HG02870 (cell line): ENCODE measurements at regions not wholly inside any gene's neighbourhood (a gene's known extent, or its start where the extent isn't known, plus 50 kb on each side); places are given as distances from the start of the nearest gene placed in this dataset.
"Not testable (repeated sequence)": the region's sequence is repeated elsewhere in the genome, so short reads cannot be mapped to it uniquely, and the experiment has no call there.

Experiments
- ATAC-seq: cut with Tn5 transposase; IDR thresholded peaks from one replicate; pipeline ENCODE4 v1.9.1; 2021; ENCODE audit warnings: mild to moderate bottlenecking, moderate library complexity; ENCODE audit not compliant: unreplicated experiment

DNA sequence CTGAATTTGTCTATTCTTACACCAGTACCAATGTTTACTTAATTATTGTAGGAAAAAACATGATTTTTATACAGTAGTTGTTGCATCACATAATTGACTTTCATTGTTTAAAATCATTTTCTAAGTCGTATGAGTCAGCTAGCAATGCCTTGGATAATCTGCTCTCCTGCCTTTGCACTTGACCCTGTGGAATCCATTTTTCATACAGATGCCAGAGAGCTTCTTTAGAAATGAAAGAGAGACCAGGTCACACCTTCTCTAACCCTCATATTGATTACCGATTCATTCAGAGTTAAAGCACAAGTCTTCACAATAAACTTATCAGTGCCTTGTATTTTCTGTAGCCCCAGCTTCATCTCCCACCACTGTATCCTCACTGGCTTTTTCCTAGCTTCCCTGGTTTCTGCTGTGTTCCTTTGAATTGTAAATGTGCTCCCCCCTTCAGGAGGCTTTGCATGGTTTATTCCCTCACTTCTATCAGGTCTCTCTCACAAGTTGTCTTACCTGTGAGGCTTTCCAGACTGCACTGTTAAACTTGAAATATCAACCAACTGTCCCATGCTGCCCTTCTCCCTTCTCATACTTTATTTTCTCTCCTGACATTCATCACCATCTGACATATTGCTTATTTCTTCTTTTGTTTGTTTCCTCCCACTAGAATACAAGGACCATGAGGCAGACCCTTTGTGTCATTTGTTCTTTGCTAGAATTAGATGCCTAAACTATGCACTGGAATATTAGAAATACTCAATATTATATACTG is 662.0 kb upstream of the GBE1 start:
- no peak for ATAC-seq

DNA sequence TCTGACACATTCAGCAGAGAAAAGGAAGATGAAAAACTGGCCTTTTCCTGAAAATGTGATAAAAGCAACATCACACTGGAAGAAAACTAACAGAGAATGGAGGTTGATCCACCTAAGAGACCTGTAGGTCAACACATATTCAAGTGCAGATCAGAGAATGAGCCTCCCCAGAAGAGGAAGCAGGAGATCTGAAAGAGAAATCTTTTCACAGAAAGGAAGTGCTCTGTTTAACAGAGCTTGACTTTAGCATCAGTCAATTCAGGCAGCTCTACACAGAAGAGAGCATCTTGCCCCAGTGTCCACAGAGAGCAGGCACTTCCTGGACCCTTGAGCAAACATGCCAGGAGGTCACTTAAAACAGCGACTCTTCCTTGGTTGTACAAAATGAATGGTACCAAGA is 655.4 kb upstream of the GBE1 start:
- no peak for ATAC-seq

DNA sequence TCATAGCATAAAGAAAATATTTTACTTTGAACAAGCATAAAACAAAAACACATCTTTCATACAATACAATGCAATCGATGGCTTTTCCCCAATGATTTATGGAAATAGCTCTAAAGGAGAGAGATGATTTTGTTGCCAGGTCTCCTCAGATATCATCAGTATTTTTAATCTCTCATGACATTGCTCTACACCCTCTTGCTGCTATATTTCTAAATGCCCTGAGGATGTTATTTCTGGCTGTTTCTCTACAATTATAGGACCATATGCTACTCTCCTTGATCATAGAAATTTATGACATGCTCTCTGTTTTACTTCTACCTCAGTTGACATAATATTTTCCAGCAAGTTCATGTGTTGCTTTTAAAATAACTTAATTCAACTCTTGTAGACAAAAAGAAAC is 654.9 kb upstream of the GBE1 start:
- ATAC-seq, result no peak

DNA sequence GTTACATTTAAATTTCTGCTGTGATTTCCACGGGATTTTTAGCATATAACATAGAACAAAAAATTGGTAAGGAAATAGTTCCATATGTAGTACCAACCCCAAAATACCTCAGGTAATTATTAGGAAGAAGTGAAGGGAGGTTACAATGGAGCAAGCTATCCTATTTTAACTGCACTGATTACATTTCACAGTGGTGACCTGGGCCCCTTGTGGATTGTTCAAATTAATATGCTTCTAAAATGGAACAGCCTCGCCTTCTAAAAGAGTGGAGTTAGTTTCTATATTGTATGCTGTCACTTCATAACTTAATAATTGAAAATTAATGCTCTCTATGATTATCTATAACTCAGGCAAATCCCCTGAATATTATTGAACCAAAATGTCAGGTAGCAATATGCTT is 651.7 kb upstream of the GBE1 start:
- ATAC-seq, result no peak

- ATAC-seq, result no peak
These were observed 648.9 kb upstream of the GBE1 start for GRCh38 chr3:82410366-82410765.

DNA sequence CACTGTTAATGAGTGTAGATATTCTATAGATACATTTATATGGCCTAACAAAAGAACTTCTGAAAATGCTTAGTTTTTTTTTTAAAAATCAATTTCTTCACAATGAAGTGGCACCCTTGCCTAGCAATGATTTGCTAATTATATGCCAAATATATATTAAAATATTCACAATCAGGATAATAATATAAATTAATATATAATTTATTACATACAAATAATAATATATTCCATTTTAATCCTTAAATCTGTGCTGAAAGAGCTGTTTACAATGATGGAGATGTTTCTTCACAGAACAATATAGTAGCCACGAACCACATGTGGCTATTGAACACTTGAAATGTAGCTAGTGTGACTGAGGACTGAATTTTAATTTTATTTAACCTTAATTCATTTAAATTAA is 648.4 kb upstream of the GBE1 start:
- ATAC-seq, result no peak

GRCh38 chr3:82392203-82392775 is 630.8 kb upstream of the GBE1 start:
- ATAC-seq, result no peak

DNA sequence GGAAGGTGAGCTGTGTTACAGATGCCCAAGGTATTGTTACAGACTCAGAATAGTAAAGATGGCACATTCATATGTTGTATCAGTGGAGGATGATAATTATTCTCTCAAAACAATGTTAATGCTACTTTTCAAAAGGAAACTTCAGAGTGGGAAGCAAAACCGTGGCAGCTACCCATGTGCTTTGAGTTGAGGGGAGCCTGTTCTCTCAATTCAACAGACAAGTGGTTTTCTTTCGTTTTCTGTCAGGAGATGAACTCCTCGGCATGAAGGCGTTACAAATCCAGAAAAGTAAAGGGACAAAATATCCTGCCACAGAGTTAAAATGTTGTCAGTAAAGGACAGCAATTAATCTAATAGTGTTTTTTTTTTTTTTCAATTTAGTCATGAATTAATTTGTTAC is 629.4 kb upstream of the GBE1 start:
- no peak for ATAC-seq

DNA sequence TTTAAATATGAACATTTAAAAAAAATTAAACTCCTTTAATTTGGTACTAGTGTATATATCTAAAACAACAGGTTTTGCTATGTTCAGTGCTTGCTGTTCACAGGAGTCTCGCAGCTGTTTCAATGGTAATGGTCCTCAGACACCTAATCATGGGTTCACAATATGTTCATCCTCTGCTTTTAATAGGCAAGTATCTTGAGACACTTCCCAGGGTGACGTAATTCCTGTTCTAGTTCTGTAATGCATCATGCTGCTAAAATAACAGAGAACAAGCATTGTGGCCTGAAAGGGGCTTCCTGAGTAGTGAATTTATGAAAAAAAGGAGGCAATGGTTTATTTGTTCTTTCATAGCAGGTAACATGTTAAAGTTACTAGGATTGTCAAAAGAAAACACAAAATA is 625.2 kb upstream of the GBE1 start:
- ATAC-seq, result no peak

DNA sequence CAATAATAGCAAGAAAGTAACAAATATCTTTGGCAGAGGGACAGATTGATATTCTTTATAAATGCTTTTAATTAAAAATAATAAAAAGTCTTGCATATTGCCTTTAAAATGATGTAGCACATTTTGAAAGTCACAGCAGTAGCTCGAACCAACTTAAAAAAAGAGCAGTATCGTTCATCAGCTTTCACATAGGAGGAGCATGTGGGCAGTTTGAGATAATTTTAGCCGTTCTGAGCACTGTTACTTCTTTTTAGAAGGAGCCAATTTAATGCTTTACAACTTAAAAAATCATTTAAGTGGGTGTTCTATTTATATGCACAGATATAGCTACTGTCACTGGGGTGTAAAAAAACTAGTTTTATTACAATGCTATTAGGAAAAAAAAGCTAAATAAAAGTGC is 622.7 kb upstream of the GBE1 start:
- ATAC-seq, result no peak

DNA sequence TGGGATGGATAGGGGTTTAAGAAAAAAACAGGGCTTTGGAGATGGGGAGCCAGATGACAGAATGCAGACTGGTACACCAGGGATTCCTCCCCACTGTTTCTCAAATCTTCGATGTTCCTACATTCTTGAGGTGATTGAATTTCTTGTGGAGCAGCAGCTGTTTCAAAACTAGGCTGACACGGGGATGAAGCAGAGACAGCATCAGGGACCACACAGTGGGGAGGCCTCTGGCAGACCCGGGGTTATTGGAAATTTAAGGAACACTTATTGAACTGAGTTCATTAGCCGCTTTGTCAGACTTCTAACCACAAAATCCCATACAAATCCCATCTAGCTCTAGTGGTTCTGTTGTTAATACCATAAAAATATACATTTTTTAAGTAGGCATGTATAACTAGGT is 621.4 kb upstream of the GBE1 start:
- no peak for ATAC-seq

GRCh38 chr3:82378392-82378791 is 616.9 kb upstream of the GBE1 start:
- ATAC-seq, result no peak

DNA sequence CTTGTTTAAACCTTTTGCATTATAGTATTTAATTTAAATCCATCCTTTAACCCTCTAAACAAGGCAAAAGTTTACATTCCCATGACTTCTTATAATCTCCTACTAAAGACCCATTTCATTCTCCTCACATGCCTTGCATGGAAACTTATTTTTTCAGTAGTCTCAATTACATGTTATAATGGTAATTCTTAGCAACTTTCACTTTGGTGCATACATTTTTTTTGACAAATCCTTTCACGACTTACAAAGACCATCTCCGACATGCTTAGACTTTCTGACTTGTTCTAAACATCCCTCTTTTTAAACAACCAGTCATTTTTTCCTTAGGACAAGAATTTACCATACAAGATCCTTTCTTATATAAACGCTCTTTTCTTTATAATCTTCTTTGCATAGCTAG is 615.4 kb upstream of the GBE1 start:
- ATAC-seq, result no peak

- not testable (repeated sequence) for ATAC-seq
These were observed 612.4 kb upstream of the GBE1 start for GRCh38 chr3:82373833-82374232.

GRCh38 chr3:82364827-82365226 is 603.4 kb upstream of the GBE1 start:
- no peak for ATAC-seq

- no peak for ATAC-seq
These were observed 601.7 kb upstream of the GBE1 start for GRCh38 chr3:82363131-82363530.

DNA sequence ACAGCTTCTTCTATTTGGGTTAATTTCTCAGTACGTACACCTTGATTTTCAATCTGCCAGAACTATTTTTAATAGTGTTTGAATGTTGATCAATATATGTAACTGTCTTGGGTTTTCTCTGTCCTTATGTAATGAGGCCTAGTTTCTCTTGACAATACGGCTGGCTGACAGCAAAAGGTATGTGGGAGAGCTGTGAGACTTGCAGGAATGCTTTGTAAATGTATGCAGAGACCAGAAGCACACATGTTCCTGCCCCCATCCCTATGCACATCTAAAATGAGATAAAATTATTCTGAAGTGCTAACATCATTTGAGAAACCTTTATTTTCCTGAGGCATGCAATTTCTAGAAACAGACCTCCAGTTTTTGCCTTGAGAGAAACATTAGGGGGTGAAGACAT is 593.8 kb upstream of the GBE1 start:
- ATAC-seq, result no peak

- ATAC-seq, result no peak
These were observed 592.8 kb upstream of the GBE1 start for GRCh38 chr3:82354228-82354627.

- no peak for ATAC-seq
These were observed 592.1 kb upstream of the GBE1 start for GRCh38 chr3:82353306-82354171.

DNA sequence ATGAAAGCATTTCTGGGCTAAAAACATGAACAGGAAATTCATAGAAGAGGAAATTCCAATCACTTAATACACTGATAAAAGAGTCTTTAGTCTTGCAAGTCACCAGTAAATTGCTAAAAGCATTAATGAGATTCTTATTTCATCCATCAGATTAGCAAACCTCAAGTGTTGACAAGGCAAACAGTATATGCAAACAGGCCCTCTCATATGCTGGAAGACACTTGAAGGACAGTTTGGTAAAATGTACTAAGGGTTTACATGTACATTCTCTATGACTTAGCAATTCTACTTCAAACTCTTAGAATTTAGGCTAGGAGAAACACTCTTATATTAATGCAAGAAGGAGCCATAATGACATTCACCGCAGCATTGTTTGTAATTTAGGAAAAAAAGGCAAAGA is 586.1 kb upstream of the GBE1 start:
- ATAC-seq, result no peak

GRCh38 chr3:82342521-82342920 is 581.1 kb upstream of the GBE1 start:
- no peak for ATAC-seq

DNA sequence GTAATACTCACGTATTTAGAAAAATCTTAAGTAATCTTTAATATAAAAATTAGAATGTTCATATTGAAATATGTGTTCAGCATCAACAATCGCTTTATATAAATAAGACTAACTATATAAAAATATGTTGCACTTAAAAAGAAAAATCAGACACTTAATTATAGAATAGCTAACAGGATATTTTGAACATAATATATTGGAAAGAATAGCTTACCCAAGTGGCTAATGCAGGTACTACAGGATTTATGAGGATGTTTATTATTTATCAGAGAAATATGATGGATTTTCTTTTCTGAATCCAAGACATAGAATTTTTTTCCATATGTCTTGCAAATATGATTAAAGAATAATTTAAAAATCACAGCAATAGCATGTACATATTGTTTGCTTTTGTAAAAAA is 567.9 kb upstream of the GBE1 start:
- ATAC-seq, result no peak
